ENCODE measurements at regions not wholly inside any gene's neighbourhood (a gene's known extent, or its start where the extent isn't known, plus 50 kb on each side); places are given as distances from the start of the nearest gene placed in this dataset.

DNA sequence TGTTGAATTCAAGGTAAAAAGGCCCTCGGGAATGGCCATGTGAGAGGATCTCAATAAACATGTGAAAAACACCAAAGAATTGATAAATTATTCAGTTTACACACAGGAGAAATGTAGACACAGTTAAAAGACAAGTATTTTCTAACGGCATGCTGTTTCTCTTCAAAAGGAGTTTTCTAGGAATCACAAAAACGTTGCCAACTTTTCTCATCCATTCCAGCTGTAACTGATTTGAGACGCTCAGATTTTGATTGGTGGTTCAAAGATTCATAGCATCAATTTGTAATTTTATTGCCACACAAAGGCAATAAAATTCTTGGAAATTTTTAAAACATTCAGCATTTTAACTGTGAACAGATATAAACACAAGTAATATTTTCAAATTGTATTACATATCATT is 384.9 kb upstream of the PFKP start:
- TF ChIP-seq POLR2A (IDR thresholded peaks at IDR 0.05): no peak
- TF ChIP-seq, protein P1, sequence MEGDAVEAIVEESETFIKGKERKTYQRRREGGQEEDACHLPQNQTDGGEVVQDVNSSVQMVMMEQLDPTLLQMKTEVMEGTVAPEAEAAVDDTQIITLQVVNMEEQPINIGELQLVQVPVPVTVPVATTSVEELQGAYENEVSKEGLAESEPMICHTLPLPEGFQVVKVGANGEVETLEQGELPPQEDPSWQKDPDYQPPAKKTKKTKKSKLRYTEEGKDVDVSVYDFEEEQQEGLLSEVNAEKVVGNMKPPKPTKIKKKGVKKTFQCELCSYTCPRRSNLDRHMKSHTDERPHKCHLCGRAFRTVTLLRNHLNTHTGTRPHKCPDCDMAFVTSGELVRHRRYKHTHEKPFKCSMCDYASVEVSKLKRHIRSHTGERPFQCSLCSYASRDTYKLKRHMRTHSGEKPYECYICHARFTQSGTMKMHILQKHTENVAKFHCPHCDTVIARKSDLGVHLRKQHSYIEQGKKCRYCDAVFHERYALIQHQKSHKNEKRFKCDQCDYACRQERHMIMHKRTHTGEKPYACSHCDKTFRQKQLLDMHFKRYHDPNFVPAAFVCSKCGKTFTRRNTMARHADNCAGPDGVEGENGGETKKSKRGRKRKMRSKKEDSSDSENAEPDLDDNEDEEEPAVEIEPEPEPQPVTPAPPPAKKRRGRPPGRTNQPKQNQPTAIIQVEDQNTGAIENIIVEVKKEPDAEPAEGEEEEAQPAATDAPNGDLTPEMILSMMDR (IDR thresholded peaks at IDR 0.05): no peak
